ENCODE measurements at regions not wholly inside any gene's neighbourhood (a gene's known extent, or its start where the extent isn't known, plus 50 kb on each side); places are given as distances from the start of the nearest gene placed in this dataset.

- Mint-ChIP-seq H3K4me1 (ENCODE audit: low read depth) (no peaks in the 10 kb centered on the region), H3K27ac (no peak overlapping the region)
- intact Hi-C loops (cut with micrococcal nuclease): no loop called here
Observed at GRCh38 chr1:177632923-177633615, 336.8 kb downstream of the SEC16B start.

GRCh38 chr1:177631770-177632169, 338.1 kb downstream of the SEC16B start:
- no peaks in the 10 kb centered on the region for H3K9me3 Mint-ChIP-seq

More at GRCh38 chr1:177632923-177633615, 336.8 kb downstream of the SEC16B start:
- no peak overlapping the region for H3K4me3 Mint-ChIP-seq
- no peak for DNase-seq
- H3K9me3 Mint-ChIP-seq: no peaks in the 10 kb centered on the region
- POLR2A ChIA-PET: no interaction called here
- H3K27me3 Mint-ChIP-seq: no peaks in the 10 kb centered on the region
- CTCF ChIA-PET: no interaction called here
- no peaks in the 10 kb centered on the region for H3K36me3 Mint-ChIP-seq

GRCh38 chr1:177629526-177629925, 340.3 kb downstream of the SEC16B start:
- no peaks in the 10 kb centered on the region for H3K4me1 Mint-ChIP-seq (ENCODE audit: low read depth)
- no peak for DNase-seq
- no peaks in the 10 kb centered on the region for H3K36me3 Mint-ChIP-seq
- no peaks in the 10 kb centered on the region for H3K9me3 Mint-ChIP-seq
- ChIA-PET POLR2A (no interaction called here), CTCF (no interaction called here)
- no peak overlapping the region for H3K27ac Mint-ChIP-seq
- intact Hi-C loops (cut with micrococcal nuclease): no loop called here
- H3K27me3 Mint-ChIP-seq: no peaks in the 10 kb centered on the region
- H3K4me3 Mint-ChIP-seq: no peak overlapping the region

More at GRCh38 chr1:177631770-177632169, 338.1 kb downstream of the SEC16B start:
- Mint-ChIP-seq H3K36me3 (no peaks in the 10 kb centered on the region), H3K4me3 (no peak overlapping the region), H3K27ac (no peak overlapping the region), H3K4me1 (ENCODE audit: low read depth) (no peaks in the 10 kb centered on the region), H3K27me3 (no peaks in the 10 kb centered on the region)
- ChIA-PET POLR2A (no interaction called here), CTCF (no interaction called here)
- intact Hi-C loops (cut with micrococcal nuclease): no loop called here
- DNase-seq: no peak

- ChIA-PET CTCF (no interaction called here), POLR2A (no interaction called here)
- Mint-ChIP-seq H3K9me3 (peaks cover 3% of the 10 kb centered on the region), H3K4me1 (ENCODE audit: low read depth) (no peaks in the 10 kb centered on the region), H3K27ac (no peak overlapping the region), H3K36me3 (no peaks in the 10 kb centered on the region), H3K27me3 (no peaks in the 10 kb centered on the region), H3K4me3 (no peak overlapping the region)
- intact Hi-C loops (cut with micrococcal nuclease): no loop called here
- no peak for DNase-seq
Observed at GRCh38 chr1:177627148-177627910, 342.5 kb downstream of the SEC16B start.

- no peak for DNase-seq
- no peak overlapping the region for H3K27ac Mint-ChIP-seq
- H3K27me3 Mint-ChIP-seq: no peaks in the 10 kb centered on the region
- POLR2A ChIA-PET: no interaction called here
- H3K9me3 Mint-ChIP-seq: peaks cover 3% of the 10 kb centered on the region
- CTCF ChIA-PET: no interaction called here
- intact Hi-C loops (cut with micrococcal nuclease): no loop called here
- no peak overlapping the region for H3K4me3 Mint-ChIP-seq
- H3K36me3 Mint-ChIP-seq: no peaks in the 10 kb centered on the region
- no peaks in the 10 kb centered on the region for H3K4me1 Mint-ChIP-seq (ENCODE audit: low read depth)
Observed at GRCh38 chr1:177620636-177621190, 349.1 kb downstream of the SEC16B start.

GRCh38 chr1:177615251-177615650, 354.6 kb downstream of the SEC16B start:
- no peaks in the 10 kb centered on the region for H3K4me1 Mint-ChIP-seq (ENCODE audit: low read depth)
- H3K36me3 Mint-ChIP-seq: no peaks in the 10 kb centered on the region
- POLR2A ChIA-PET: no interaction called here
- H3K27ac Mint-ChIP-seq: no peak overlapping the region
- H3K9me3 Mint-ChIP-seq: peaks cover 4% of the 10 kb centered on the region
- no peak for DNase-seq
- no peak overlapping the region for H3K4me3 Mint-ChIP-seq
- intact Hi-C loops (cut with micrococcal nuclease): no loop called here
- CTCF ChIA-PET: no interaction called here
- no peaks in the 10 kb centered on the region for H3K27me3 Mint-ChIP-seq

- Mint-ChIP-seq H3K4me1 (ENCODE audit: low read depth) (no peaks in the 10 kb centered on the region), H3K4me3 (no peak overlapping the region), H3K27ac (no peak overlapping the region), H3K36me3 (no peaks in the 10 kb centered on the region), H3K27me3 (no peaks in the 10 kb centered on the region), H3K9me3 (peaks cover 4% of the 10 kb centered on the region)
- POLR2A ChIA-PET: no interaction called here
- CTCF ChIA-PET: no interaction called here
- DNase-seq: no peak
- intact Hi-C loops (cut with micrococcal nuclease): no loop called here
Observed at GRCh38 chr1:177611402-177611801, 358.5 kb downstream of the SEC16B start.

GRCh38 chr1:177609953-177610352, 359.9 kb downstream of the SEC16B start:
- Mint-ChIP-seq H3K4me3 (no peak overlapping the region), H3K27me3 (no peaks in the 10 kb centered on the region), H3K9me3 (peaks cover 3% of the 10 kb centered on the region), H3K36me3 (no peaks in the 10 kb centered on the region), H3K27ac (no peak overlapping the region), H3K4me1 (ENCODE audit: low read depth) (no peaks in the 10 kb centered on the region)
- no peak for DNase-seq
- intact Hi-C loops (cut with micrococcal nuclease): no loop called here
- POLR2A ChIA-PET: no interaction called here
- CTCF ChIA-PET: no interaction called here

- POLR2A ChIA-PET: no interaction called here
- Mint-ChIP-seq H3K27ac (no peak overlapping the region), H3K9me3 (peaks cover 4% of the 10 kb centered on the region), H3K4me3 (no peak overlapping the region), H3K27me3 (no peaks in the 10 kb centered on the region), H3K36me3 (no peaks in the 10 kb centered on the region), H3K4me1 (ENCODE audit: low read depth) (no peaks in the 10 kb centered on the region)
- CTCF ChIA-PET: no interaction called here
- intact Hi-C loops (cut with micrococcal nuclease): no loop called here
- DNase-seq: no peak
Observed at GRCh38 chr1:177600936-177601335, 368.9 kb downstream of the SEC16B start.

GRCh38 chr1:177600321-177600720, 369.5 kb downstream of the SEC16B start:
- DNase-seq: no peak
- ChIA-PET POLR2A (no interaction called here), CTCF (no interaction called here)

GRCh38 chr1:177597393-177597792, 372.5 kb downstream of the SEC16B start:
- intact Hi-C loops (cut with micrococcal nuclease): no loop called here
- Mint-ChIP-seq H3K9me3 (no peaks in the 10 kb centered on the region), H3K4me1 (ENCODE audit: low read depth) (no peaks in the 10 kb centered on the region), H3K4me3 (no peak overlapping the region), H3K36me3 (no peaks in the 10 kb centered on the region), H3K27ac (no peak overlapping the region), H3K27me3 (no peaks in the 10 kb centered on the region)
- no peak for DNase-seq
- ChIA-PET CTCF (no interaction called here), POLR2A (no interaction called here)

More at GRCh38 chr1:177600321-177600720, 369.5 kb downstream of the SEC16B start:
- Mint-ChIP-seq H3K9me3 (peaks cover 4% of the 10 kb centered on the region), H3K27ac (no peak overlapping the region), H3K36me3 (no peaks in the 10 kb centered on the region), H3K27me3 (no peaks in the 10 kb centered on the region), H3K4me3 (no peak overlapping the region), H3K4me1 (ENCODE audit: low read depth) (no peaks in the 10 kb centered on the region)
- intact Hi-C loops (cut with micrococcal nuclease): no loop called here

- no peak overlapping the region for H3K27ac Mint-ChIP-seq
- ChIA-PET POLR2A (no interaction called here), CTCF (no interaction called here)
- H3K4me1 Mint-ChIP-seq (ENCODE audit: low read depth): no peaks in the 10 kb centered on the region
- no peaks in the 10 kb centered on the region for H3K9me3 Mint-ChIP-seq
- H3K27me3 Mint-ChIP-seq: no peaks in the 10 kb centered on the region
- no peaks in the 10 kb centered on the region for H3K36me3 Mint-ChIP-seq
- DNase-seq: no peak
- H3K4me3 Mint-ChIP-seq: no peak overlapping the region
- intact Hi-C loops (cut with micrococcal nuclease): no loop called here
Observed at GRCh38 chr1:177596485-177596884, 373.4 kb downstream of the SEC16B start.

GRCh38 chr1:177593105-177593504, 376.8 kb downstream of the SEC16B start:
- H3K36me3 Mint-ChIP-seq: no peaks in the 10 kb centered on the region
- H3K27me3 Mint-ChIP-seq: no peaks in the 10 kb centered on the region
- ChIA-PET CTCF (no interaction called here), POLR2A (no interaction called here)
- H3K9me3 Mint-ChIP-seq: peaks cover 2% of the 10 kb centered on the region
- intact Hi-C loops (cut with micrococcal nuclease): no loop called here
- H3K4me1 Mint-ChIP-seq (ENCODE audit: low read depth): no peaks in the 10 kb centered on the region
- H3K4me3 Mint-ChIP-seq: no peak overlapping the region
- H3K27ac Mint-ChIP-seq: no peak overlapping the region
- no peak for DNase-seq
